NCI-H524 (cell line): ENCODE measurements at regions not wholly inside any gene's neighbourhood (a gene's known extent, or its start where the extent isn't known, plus 50 kb on each side); places are given as distances from the start of the nearest gene placed in this dataset.
"Not testable (repeated sequence)": the region's sequence is repeated elsewhere in the genome, so short reads cannot be mapped to it uniquely, and the experiment has no call there.

ENCODE experiments used
- DNase-seq, 2 experiments: peaks; one replicate each; lab custom pipeline; 2025; lab: John Stamatoyannopoulos, UW

DNA sequence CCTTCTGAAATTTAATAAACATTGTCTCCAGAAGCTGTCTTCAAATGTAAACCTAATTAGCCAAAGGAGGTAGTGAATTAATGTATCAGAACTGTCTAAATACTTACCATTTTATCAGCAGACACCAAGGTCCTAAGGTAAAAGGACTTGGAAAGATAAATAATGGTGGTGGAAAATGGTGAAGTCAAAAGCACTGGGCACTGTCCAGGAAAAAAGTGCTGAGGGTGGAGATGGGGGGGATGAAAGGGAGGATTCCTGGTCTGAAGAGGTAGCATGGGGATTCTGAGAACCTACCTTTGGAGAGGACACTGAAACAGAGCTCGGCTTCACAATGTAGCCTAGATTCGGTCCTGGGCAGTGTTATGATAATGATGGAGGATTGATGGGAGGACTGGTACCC is 149.0 kb upstream of the DPH6 start:
- no peak for DNase-seq

DNA sequence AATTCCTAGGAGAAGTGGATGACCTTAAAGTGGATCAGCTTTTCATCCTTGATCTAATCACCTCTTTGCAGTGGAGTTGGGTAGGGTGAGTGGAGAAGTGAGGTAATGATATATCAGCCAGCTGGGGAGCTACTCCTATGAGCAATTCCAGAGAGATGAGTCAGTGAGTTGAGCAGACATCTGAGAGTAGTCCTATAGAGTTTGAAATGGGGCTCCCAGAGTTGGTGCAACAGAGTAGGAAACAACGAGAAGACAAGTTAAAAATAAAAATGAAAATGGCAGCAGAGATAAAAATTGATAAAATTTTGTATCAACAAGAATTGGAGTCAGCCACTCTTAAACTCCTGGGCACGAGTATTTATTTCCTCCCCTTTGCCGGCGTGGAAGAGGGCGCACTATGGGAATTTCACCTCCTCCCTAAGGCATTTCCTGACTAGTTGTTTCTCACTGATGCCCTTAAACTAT is 150.8 kb upstream of the DPH6 start:
- no peak for DNase-seq

DNA sequence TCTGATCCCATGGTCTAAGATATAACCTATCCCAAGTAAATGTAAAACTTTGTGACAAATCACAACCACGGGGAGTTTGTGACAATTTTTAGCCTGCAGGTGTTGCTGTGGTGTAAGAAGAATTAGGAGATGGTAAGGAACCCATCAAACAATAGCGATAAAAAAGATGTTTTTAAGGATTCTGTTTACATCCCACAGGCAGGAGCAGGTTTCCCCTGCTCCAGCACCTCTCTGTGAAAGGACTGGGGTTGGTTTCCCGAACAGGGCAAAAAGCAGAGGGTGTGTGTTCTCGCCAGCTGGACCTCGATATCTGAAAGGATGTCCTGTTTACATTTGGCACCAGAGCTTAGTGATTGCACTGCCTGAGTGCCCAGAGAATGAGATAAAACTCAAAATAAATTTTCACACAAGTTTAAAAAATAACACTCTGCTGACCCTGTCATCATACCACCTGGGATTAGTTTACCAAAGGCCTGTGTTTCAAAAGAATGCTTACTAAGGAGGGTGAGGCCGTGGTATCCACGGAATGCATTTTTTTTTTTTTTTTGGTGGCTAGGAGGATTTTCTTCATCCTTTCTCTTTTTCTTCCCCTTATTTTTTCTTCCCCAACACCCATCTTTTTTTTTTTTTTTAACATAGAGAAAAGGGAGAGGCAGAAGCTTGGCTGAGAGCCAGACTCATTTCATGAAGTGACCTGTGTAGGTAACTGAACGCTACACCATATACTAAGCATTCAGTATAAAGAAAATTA is 151.8 kb upstream of the DPH6 start:
- peak in 1 of 2 experiments; percentile 1 for DNase-seq

DNA sequence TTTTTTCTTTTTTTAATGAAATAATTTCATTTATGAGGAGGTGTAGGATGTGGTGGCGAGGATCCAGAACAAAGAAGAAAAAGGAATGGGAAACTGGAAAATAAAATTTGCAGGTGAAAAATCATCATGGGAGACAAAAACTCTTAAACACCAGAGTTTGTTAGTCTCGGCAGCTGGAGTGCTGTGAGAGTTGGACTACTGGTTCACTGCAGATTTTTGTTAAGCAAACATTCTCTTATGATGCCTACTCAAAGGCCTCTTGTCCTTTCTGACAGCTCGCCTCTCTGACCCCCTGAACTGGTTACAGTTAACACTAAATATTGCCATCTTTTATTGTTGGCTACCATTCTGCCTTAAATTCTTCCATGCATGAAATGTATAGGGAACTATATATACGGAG is 152.4 kb upstream of the DPH6 start:
- DNase-seq, result no peak

DNA sequence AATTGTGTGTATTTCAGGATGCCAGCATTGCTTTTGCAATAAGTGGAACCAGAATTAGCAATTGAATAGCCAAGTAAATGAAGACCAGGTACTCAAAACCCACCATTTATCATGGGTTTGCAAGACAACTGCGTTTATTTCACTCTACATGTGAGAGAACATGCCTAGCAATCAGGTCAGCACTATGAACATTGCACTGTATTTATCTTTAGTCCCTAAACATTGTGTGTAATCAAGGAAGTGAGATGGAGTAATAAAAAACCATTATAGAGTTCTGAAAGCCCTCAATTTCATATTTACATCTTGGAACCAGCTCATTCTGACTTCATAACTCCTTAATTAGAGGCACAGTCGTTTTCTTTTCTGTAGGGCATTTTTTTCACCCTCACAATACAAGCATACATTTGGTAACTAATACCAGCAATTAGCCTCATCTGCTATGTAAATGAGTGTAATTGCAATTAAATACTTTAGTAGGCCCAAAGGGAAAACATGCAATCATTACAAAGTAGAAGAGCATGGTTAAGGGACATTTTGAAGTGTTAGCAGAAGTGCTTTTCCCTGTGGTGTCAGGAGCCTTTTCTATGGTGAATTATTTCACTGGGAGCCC is 153.1 kb upstream of the DPH6 start:
- no peak for DNase-seq

DNA sequence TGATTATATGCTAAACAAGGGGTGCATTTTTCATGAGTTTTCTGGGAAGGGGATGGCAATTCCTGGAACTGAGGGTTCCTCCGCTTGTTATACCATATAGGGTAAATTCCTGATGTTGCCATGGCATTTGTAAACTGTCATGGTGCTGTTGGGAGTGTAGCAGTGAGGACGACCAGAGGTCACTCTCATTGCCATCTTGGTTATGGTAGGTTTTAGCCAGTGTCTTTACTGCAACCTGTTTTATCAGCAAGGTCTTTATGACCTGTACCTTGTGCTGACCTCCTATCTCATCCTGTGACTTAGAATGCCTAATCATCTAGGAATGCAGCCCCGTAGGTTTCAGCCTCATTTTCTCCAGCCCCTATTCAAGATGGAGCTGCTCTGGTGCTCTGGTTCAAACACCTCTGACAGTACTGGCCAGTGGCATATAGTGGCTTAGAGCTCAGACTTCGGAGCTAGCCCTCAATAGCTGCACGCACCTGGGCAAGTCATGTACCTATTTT is 154.2 kb upstream of the DPH6 start:
- not testable (repeated sequence) for DNase-seq

DNA sequence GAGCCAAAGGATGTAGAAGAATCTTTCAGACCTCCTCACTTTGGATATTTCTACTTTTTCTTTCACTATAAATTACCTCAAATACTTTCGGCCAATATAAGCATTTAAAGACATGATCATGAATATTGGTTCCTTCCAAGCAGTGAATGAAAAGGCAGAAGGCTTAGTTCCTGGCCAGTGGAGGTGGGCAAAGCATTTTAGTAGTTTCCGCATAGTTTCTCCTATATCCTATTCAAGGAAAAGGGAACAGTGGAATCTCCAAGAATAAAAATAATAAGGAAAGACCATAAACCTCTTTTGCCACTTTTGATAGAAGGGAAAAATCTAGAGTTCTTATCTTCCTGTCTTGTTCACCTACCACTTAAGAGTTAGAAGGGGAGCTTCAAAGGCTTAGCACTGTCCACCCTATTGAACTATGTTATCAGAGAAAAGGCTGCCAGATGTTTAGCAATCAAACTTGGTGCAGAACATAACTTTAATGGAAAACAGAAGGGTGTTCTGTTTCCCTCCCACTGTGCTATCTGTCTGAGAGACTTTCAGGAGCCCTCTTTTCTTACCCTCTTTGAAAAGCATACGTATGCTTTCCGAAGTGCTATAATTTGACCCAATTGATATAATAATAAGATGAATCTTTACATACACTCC is 155.6 kb upstream of the DPH6 start:
- no peak for DNase-seq

DNA sequence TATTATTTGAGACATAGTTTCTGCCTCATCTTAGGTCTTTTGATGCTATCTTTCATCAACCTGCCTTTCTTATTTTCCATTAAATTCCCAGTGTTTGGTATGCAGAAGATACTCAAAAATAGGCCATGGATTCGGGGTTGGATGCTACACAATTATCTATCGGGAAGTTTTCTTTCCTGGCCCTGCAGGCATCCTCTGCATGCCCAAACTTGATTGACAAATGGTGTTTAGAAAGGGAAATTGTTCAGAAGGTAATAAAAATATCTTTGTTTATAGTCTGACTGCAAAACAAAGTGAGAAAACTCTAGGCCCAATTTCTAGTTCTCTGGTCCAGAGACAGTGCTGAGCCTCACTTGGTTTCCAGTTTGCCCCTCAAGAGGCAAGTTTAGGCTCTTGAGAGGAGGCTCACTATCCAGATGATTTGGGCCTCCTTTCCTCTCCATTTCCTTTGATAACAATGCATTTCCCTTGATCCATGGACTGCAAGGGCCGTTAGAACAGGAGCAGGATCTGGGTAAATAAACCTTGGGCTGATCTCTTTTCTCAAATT is 157.1 kb upstream of the DPH6 start:
- DNase-seq, result no peak

DNA sequence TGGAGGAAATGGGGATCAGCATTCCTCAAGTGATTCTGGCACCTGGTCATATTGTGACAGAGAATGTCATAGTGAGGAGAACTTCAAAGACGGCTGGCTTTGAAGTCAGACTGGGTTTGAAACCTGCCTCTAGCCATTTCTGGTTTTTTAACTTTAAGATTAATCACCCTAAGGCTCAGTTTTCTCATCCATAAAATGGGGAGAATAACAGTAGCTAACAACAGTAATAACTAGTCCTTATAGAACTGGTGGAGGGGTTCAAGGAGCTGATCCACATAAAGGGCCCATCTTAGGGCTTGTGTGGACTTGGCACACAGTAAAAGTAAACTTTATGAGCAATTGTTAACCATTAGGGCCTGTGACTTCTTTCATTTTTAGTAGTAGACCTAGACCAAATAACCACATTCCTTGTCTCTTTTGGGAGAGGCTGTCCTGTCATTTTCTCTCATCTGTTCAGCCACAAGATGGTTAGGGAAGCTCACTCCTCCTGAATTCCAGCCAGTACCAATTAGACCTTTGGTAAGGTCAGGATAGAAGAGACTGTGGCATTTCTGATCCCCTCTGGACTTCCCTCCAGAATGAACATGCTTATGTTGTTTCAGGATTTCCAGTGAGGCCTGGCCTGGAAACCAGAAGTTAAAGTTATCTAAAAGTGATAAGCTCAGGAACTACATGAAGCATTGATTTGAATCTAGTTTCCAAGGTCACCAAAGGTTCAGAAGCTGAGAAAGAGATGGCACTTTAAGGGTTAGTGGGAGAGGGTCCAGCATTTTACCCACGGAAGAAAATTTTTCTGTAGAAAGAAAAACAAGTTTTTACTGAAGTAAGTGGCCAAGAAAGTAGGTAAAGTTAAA is 159.3 kb upstream of the DPH6 start:
- no peak for DNase-seq

DNA sequence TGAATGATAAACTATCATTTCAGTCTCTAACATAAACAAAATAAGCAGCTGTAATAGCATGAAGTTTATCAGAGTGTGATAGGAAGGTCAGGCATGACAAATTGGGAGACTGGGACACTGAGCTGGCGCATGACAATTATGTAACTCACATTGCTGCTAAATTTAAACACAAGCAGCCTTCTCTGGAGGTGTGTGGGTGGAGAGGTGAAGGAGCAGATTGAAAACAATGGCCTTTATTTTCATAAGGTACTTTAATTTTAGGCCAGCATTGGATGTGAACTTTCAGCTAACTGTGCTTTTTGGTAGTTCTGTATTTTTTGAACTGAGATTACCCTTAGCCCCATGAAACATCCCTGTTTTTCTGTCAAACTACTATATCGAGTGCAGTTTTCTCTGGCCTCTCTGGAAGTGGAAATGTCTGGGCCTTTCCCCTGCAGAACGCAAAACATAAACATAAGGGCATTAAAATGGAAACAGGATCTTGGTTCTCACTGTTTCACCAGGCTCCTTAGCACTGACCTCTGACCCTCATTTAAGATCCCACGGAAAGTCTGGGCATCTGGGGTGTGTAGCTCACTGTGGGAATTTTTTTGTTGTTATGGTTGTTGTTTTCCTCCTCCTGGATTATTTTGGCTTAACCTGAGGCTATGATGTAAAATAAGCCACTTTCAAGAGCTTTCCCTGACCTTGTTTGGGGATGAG is 160.1 kb upstream of the DPH6 start:
- no peak for DNase-seq

DNA sequence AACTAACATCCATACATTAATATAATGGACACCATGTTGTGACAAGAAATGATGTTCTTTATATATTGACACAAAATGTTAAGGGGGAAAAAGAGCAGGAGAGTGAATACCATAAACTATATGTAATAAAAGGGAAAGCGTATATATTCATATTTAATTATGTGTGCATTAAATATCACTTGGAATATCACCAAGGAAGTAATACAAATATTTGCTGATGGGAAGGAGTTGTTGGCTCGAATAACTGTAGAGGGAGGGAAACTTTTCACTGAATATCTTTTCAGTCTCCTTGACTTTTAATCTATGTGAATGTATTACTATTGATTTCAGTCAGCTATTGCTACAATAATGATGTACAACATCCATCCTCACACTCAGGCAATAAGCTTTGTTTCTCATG is 167.0 kb upstream of the DPH6 start:
- DNase-seq, result no peak

DNA sequence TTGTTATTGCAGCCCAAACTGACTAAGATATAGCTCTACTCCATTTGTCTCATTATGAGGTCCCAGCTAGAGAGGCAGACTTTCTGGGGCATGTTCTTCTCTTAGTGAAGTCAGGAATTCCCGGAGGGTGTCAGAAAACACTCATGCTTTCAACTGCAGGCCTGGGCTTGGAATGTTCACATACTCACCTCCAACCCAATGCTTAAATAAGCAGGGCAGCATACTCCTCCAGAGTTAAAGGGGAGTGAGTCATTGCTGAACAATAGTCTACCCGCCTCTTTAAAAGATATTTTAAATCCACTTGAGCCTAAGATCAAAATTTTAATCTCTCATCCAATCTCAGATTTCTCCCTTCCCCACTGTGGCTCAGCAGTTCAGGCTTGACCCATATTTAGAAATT is 167.8 kb upstream of the DPH6 start:
- peak in 1 of 2 experiments; percentile 30 for DNase-seq

DNA sequence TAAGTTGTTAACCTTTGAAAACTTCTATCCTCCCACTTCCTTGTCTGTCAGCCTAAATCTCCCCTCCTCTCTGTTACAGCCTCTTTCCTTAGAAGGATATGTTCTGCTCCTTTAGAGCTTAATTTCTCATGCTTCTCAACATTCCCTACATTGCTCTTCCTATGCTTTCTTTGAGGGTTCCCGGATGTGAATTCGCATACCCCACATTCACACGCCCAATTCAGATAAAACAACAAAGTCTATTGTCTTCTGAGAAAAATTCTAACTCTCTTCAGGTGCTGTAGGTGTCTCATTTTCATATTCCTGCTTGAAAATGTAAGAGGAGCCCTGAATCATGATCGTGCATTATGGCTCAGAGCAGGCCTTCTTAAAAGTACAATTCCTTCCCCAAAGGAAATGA is 171.8 kb upstream of the DPH6 start:
- no peak for DNase-seq

DNA sequence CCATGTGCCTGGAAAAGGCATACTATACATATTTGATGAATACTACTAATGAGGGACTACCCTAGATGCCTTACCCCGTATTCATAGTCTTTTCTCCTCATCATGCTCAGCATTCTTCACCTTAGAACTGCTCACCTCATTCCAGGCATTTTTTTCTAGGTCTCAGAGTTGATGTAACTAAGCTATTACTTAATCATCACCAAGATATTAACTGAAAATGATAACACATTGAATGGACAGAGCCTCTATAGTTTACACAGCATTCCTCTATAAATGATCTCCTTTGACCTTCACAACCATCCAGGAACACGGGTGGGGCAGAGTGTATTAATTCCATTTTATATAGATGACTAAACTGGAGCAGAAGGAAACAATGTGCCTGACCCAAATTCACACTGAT is 174.1 kb upstream of the DPH6 start:
- no peak for DNase-seq

DNA sequence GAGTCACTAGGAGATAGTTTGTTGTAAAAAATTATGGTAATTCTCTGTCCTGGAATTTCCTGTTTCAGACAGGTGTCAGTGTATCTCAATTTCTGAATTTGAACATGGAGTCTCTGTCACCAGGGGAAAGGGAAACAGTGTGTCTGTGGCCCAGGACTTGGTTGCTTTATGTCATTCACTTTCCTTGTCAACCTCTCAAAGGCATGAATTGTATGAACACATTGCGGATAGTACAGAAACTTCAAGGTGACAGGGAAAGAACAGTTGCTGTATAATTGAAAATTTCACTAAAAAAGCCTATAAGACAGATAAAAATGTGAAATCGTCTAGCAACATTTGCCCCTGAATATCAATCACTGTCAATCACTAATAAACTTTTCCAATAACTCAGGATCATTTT is 175.0 kb upstream of the DPH6 start:
- no peak for DNase-seq

DNA sequence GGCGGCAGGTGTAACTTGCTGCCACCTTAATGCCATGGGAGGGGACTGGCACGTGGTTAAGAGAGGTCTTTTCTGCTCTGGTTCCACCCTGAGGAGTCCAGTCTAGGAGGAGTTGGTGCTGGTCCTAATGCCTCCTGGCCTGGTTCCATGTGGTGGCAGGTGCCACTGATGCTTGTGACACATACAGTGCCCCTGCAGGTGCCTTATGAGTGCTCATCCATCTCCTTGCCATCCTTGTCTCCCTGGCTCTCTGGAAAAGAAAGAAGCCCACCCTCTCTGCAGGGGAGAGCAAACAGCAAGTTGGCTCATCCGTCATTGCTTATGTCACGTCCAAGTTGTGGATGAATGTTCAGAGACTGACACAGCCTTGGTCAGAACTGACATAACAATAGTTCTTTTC is 175.8 kb upstream of the DPH6 start:
- no peak for DNase-seq

DNA sequence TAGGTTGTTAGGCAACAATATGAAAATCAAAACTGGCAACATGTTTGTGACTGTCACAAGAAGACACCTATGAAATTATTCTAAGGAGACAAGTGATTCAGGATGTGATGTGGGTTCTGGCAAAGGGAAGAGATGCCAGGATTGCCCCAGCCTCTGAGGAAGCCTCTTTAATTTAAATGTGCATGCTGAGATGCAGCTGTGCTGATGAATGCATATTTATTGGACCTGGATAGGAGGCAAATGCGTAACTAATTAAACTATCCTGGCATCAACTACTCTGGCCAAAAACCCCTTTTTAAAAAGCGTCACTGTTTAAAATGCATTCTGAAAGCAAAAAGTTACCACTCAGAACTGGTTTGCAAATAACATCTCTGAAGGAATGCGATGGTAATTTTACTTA is 176.5 kb upstream of the DPH6 start:
- no peak for DNase-seq

DNA sequence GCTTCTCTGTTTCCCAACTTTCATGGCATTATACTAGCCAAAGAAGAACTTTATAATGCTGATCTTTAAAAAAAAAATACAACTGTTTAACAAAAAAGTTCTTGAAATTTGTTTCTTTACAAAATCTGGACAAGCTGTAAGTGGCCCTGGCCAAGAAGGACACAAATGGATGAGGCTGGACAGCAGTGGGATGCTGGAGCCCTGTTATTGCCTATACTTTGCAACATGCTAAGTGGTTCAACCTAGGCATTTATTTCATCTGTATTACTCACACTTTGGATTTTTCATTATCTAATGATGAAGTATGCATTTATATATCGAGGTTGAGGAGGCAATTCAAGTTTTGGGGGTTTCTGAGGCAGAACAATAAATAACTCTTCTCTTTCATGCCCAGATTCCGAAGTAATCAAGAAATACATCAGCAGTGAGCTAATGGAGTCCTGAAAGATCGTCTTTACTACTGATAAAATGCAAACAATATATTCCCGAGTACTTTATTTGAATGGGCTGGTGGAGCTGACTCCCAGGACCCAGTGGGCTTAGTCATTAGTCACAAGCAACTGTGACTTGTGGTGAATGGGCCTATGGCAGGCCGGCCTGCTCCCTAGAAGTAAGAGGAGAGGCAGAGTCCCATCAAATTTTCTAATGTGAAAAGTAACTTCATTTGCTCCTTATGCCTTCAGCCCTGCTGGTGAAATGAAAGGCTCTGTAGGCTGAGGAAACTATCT is 177.3 kb upstream of the DPH6 start:
- no peak for DNase-seq

DNA sequence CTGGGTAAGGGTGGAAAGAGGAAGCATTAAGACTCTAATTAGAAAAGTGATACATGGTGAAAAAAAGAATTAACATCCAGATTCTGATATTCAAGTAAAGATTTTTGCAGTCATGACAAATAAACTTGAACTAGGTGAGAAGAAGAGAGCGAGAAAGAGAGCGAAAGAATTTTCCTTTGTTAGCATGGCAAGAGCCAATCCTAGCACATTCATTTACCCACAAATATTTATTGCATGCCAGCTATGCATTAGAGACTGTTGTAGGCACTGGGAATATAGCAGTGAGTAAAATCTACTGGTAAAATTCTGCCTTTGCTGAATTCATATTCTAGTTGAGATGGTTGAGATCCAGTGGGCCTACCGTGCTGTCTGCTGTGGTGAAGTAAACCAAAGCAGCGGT is 177.9 kb upstream of the DPH6 start:
- DNase-seq, result no peak

DNA sequence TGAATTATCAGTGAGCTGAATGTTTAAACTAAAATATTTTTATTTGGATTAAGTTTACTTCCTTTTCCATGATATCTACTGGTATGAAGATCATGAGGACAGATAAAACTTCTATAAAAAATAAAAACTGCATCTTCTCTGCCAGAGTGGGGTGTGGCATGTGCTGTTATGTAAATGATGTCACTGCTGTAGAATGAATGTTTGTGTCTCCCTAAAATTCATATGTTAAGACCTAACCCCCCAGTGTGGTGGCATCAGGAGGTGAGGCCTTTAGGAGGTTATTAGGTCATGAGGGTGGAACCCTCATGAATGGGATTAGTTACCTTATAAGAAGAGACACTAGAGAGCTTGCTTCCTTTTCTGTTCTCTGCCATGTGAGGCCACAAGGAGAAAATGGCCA is 178.7 kb upstream of the DPH6 start:
- DNase-seq, result no peak

DNA sequence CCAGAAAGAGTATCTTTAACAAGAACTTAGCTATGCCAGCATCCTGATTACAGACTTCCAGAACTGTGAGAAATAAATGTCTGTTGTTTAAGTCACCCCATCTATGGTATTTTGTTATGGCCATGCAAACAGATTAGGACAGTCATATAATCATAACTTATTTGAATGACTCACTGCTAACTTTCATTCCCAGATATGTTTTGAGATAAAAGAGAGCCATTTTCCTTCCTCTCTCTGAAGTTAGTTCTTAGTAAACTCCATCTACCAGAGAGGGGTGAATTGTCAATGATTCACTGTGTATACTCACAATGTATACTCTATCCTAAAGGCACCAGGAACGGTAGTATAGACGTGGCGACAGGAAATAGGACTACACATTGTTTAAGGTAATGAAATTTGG is 179.4 kb upstream of the DPH6 start:
- no peak for DNase-seq
